ACC112 (cell line): ENCODE measurements at regions not wholly inside any gene's neighbourhood (a gene's known extent, or its start where the extent isn't known, plus 50 kb on each side); places are given as distances from the start of the nearest gene placed in this dataset.
A peak's percentile ranks its signal among the peaks of the same experiment; 100 is the strongest.

Experiments used
- H2AFZ ChIP-seq: fragments of 200-600 bp; sonication (generic); one replicate; pipeline ENCODE4 v1.6.0; 2017; ENCODE audit warnings: antibody characterized with exemption, low read length; ENCODE audit not compliant: unreplicated experiment
- H3K27ac ChIP-seq: fragments of 200-600 bp; sonication (generic); 2 replicates; pipeline ENCODE4 v1.5.1; 2014; ENCODE audit warnings: low read depth, mild to moderate bottlenecking, antibody characterized with exemption, low read length, moderate library complexity
- H3K27me3 ChIP-seq: fragments of 200-600 bp; sonication (generic); 2 replicates; pipeline ENCODE4 v1.6.1; 2014; ENCODE audit warnings: mild to moderate bottlenecking, antibody characterized with exemption, low read length, moderate library complexity, mixed read lengths; ENCODE audit not compliant: insufficient read depth
- H3K36me3 ChIP-seq: fragments of 200-600 bp; sonication (generic); 2 replicates; pipeline ENCODE4 v1.6.1; 2016; ENCODE audit warnings: mild to moderate bottlenecking, antibody characterized with exemption, low read length, moderate library complexity, mixed read lengths; ENCODE audit not compliant: insufficient read depth
- H3K4me1 ChIP-seq: fragments of 200-600 bp; sonication (generic); one replicate; pipeline ENCODE4 v1.6.1; 2016; ENCODE audit warnings: low read length, mixed read lengths; ENCODE audit not compliant: insufficient read depth, unreplicated experiment, control insufficient read depth
- H3K4me3 ChIP-seq: fragments of 200-600 bp; sonication (generic); 2 replicates; pipeline ENCODE4 v1.5.1; 2014; ENCODE audit warnings: mild to moderate bottlenecking, low read depth, low read length
- H3K79me2 ChIP-seq: fragments of 200-600 bp; sonication (generic); one replicate; pipeline ENCODE4 v1.6.0; 2016; ENCODE audit warnings: low read length; ENCODE audit not compliant: control insufficient read depth, unreplicated experiment, insufficient read depth

GRCh38 chr12:74849801-74850200, 312.2 kb downstream of the ATXN7L3B start:
- no peak overlapping the region for H3K4me3 ChIP-seq

GRCh38 chr12:74871817-74872216, 334.2 kb downstream of the ATXN7L3B start:
- Histone ChIP-seq H3K79me2 (no peaks in the 10 kb centered on the region), H3K27ac (no peak overlapping the region)

More at GRCh38 chr12:74849801-74850200, 312.2 kb downstream of the ATXN7L3B start:
- Histone ChIP-seq H3K27me3 (no peaks in the 10 kb centered on the region), H3K79me2 (no peaks in the 10 kb centered on the region), H2AFZ (no peak overlapping the region), H3K4me1 (no peaks in the 10 kb centered on the region), H3K27ac (no peak overlapping the region), H3K36me3 (no peaks in the 10 kb centered on the region)

GRCh38 chr12:74885775-74886174, 323.9 kb downstream of the KCNC2 start:
- Histone ChIP-seq H3K4me3 (no peak overlapping the region), H3K27ac (no peak overlapping the region), H2AFZ (no peak overlapping the region), H3K79me2 (no peaks in the 10 kb centered on the region), H3K27me3 (no peaks in the 10 kb centered on the region), H3K4me1 (peaks cover 17% of the 10 kb centered on the region), H3K36me3 (no peaks in the 10 kb centered on the region)

More at GRCh38 chr12:74871817-74872216, 334.2 kb downstream of the ATXN7L3B start:
- H2AFZ ChIP-seq, result no peak overlapping the region
- H3K27me3 ChIP-seq, result no peaks in the 10 kb centered on the region
- H3K4me1 ChIP-seq, result no peaks in the 10 kb centered on the region
- H3K4me3 ChIP-seq, result no peak overlapping the region
- no peaks in the 10 kb centered on the region for H3K36me3 ChIP-seq

- no peaks in the 10 kb centered on the region for H3K79me2 ChIP-seq
- H3K27me3 ChIP-seq, result no peaks in the 10 kb centered on the region
- peak overlapping the region; percentile 74 for H3K27ac ChIP-seq
- peaks cover 25% of the 10 kb centered on the region for H3K4me1 ChIP-seq
- H3K4me3 ChIP-seq, result peak overlapping the region; percentile 62; the same call in 1 of the 2 replicates
- peak overlapping the region; percentile 58 for H2AFZ ChIP-seq
- no peaks in the 10 kb centered on the region for H3K36me3 ChIP-seq
These were observed 320.6 kb downstream of the KCNC2 start for GRCh38 chr12:74889073-74889472.

GRCh38 chr12:74889563-74890236, 319.9 kb downstream of the KCNC2 start:
- Histone ChIP-seq H2AFZ (peak overlapping the region; percentile 58), H3K4me3 (peak overlapping the region; percentile 62), H3K79me2 (no peaks in the 10 kb centered on the region), H3K27ac (peak overlapping the region; percentile 74), H3K27me3 (no peaks in the 10 kb centered on the region), H3K36me3 (no peaks in the 10 kb centered on the region), H3K4me1 (peaks cover 25% of the 10 kb centered on the region)

GRCh38 chr12:74890237-74890599, 319.4 kb downstream of the KCNC2 start:
- Histone ChIP-seq H3K27ac (peak overlapping the region; percentile 74), H3K27me3 (no peaks in the 10 kb centered on the region), H3K79me2 (no peaks in the 10 kb centered on the region), H3K4me3 (peak overlapping the region; percentile 62), H3K4me1 (peaks cover 25% of the 10 kb centered on the region), H2AFZ (no peak overlapping the region), H3K36me3 (no peaks in the 10 kb centered on the region)

GRCh38 chr12:74891083-74891668, 318.5 kb downstream of the KCNC2 start:
- H3K36me3 ChIP-seq, result no peaks in the 10 kb centered on the region
- H2AFZ ChIP-seq, result no peak overlapping the region
- no peaks in the 10 kb centered on the region for H3K79me2 ChIP-seq
- H3K4me3 ChIP-seq, result no peak overlapping the region
- no peaks in the 10 kb centered on the region for H3K27me3 ChIP-seq
- H3K27ac ChIP-seq, result no peak overlapping the region
- peaks cover 25% of the 10 kb centered on the region for H3K4me1 ChIP-seq

GRCh38 chr12:74892057-74892633, 317.5 kb downstream of the KCNC2 start:
- Histone ChIP-seq H3K27ac (no peak overlapping the region), H3K4me3 (no peak overlapping the region), H2AFZ (no peak overlapping the region), H3K27me3 (no peaks in the 10 kb centered on the region), H3K4me1 (peaks cover 25% of the 10 kb centered on the region), H3K79me2 (no peaks in the 10 kb centered on the region), H3K36me3 (no peaks in the 10 kb centered on the region)

GRCh38 chr12:74896186-74896585, 313.5 kb downstream of the KCNC2 start:
- no peaks in the 10 kb centered on the region for H3K36me3 ChIP-seq

GRCh38 chr12:74897425-74898211, 312.0 kb downstream of the KCNC2 start:
- Histone ChIP-seq H3K27me3 (no peaks in the 10 kb centered on the region), H3K4me1 (no peaks in the 10 kb centered on the region), H2AFZ (no peak overlapping the region), H3K36me3 (no peaks in the 10 kb centered on the region), H3K4me3 (no peak overlapping the region), H3K27ac (no peak overlapping the region), H3K79me2 (no peaks in the 10 kb centered on the region)

More at GRCh38 chr12:74896186-74896585, 313.5 kb downstream of the KCNC2 start:
- H3K4me3 ChIP-seq, result no peak overlapping the region
- H3K79me2 ChIP-seq, result no peaks in the 10 kb centered on the region
- peaks cover 4% of the 10 kb centered on the region for H3K4me1 ChIP-seq
- no peak overlapping the region for H2AFZ ChIP-seq
- no peak overlapping the region for H3K27ac ChIP-seq
- H3K27me3 ChIP-seq, result no peaks in the 10 kb centered on the region
